ENCODE measurements at regions not wholly inside any gene's neighbourhood (a gene's known extent, or its start where the extent isn't known, plus 50 kb on each side); places are given as distances from the start of the nearest gene placed in this dataset.

DNA sequence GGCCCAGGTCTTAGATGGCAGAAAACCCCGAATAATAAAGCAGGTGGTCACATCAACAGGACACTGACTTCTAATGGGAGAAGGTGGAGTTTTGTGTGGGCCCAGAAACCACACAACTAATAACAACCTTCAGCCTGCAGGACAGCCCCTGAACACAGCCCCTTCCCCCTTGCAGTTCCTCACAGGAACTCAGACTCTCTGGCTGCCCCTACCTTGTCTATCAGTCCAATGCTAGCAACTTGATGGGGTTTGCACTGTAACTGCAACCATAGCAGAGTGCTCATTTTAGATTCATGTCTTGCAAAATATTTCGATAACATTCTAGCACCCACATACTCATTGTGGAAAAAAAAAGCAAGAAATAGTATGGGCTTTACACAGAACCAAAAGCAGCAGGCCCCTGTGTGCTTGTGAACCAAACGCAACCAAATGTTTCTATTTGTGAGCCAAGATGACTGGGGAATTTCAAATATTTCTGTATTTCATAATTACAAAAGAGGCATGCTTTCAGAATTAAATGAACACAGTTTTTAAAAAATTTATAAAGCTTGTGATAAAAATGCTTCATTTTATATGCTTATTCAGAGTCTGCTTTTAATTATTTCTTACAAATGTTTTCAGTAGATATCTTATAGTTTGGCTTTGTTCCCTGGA, 62.7 kb upstream of the PDE4D start:
- H3K27me3 ChIP-seq (ENCODE audit: control insufficient read depth, insufficient read depth, low read length) = peaks cover 2% of the 10 kb centered on the region
- no peak overlapping the region for H2BK20ac ChIP-seq (ENCODE audit: low read depth, low read length)
- H3K4me1 ChIP-seq (ENCODE audit: control insufficient read depth, insufficient read depth, low read length) = no peaks in the 10 kb centered on the region
- H2BK15ac ChIP-seq (ENCODE audit: low read depth, low read length) = no peak overlapping the region
- H3K4me3 ChIP-seq (ENCODE audit: insufficient read depth, low read depth, low read length) = no peak overlapping the region
- no peak overlapping the region for H3K23ac ChIP-seq (ENCODE audit: low read depth, low read length)
- H3K56ac ChIP-seq (ENCODE audit: extremely low read depth, insufficient read depth, low read length) = no peak overlapping the region
- dilution Hi-C loops (cut with HindIII; ENCODE audit: low sequenced_read_pairs, unreplicated experiment) (no loop called here), intact Hi-C loops (cut with micrococcal nuclease) (no loop called here), in situ Hi-C loops (cut with MboI; ENCODE audit: low sequenced_read_pairs) (no loop called here)
- no peaks in the 10 kb centered on the region for H3K9me1 ChIP-seq (ENCODE audit: insufficient read depth, low read length)
- WGBS, 2 experiments (ENCODE audit: extremely low coverage in 2 of 2, insufficient read length in 1 of 2) = no CpG with 5 or more reads among the region's 3 CpGs
- H3K4me2 ChIP-seq (ENCODE audit: low read depth, low read length) = no peak overlapping the region
- no peak overlapping the region for H2AFZ ChIP-seq (replicated peaks; ENCODE audit: low read length, poor library complexity)
- no TSS peak for BruUV-seq (replicated peaks)
- H3K79me1 ChIP-seq (ENCODE audit: low read depth in 1 of 2, low read length in 2 of 2) = no peaks in the 10 kb centered on the region
- H4K5ac ChIP-seq (ENCODE audit: low read depth, low read length) = no peak overlapping the region
- H3K14ac ChIP-seq (replicated peaks; ENCODE audit: low read depth, low read length) = no peak overlapping the region
- CTCF ChIA-PET = no interaction called here
- H2AK9ac ChIP-seq (replicated peaks; ENCODE audit: low read depth, low read length, poor library complexity) = no peak overlapping the region
- H3K36me3 ChIP-seq (ENCODE audit: control insufficient read depth, insufficient read depth, low read length) = no peaks in the 10 kb centered on the region
- no peak overlapping the region for H2BK5ac ChIP-seq (ENCODE audit: low read depth, low read length, poor library complexity, severe bottlenecking)
- no peaks in the 10 kb centered on the region for H4K20me1 ChIP-seq (ENCODE audit: insufficient read depth, low read length)
- H3K9ac ChIP-seq (ENCODE audit: low read depth, low read length) = no peak overlapping the region
- H3K9me3 ChIP-seq (ENCODE audit: control insufficient read depth, insufficient read depth, low read length) = no peaks in the 10 kb centered on the region
- DNase-seq = no peak
- no peak overlapping the region for H2AK5ac ChIP-seq (ENCODE audit: low read depth, low read length)
- POLR2A ChIA-PET (ENCODE audit: unreplicated experiment) = no interaction called here
- H2BK120ac ChIP-seq (ENCODE audit: low read depth, low read length) = no peak overlapping the region
- H3K27ac ChIP-seq (ENCODE audit: insufficient read depth, low read length) = no peak overlapping the region
- no peak overlapping the region for H4K91ac ChIP-seq (ENCODE audit: insufficient read depth, low read depth, low read length)
- H3K4ac ChIP-seq (ENCODE audit: low read depth, low read length) = no peak overlapping the region
- no peak for ATAC-seq (ENCODE audit: low read depth)
- H3K18ac ChIP-seq (ENCODE audit: low read depth, low read length) = no peak overlapping the region
- TF ChIP-seq RCOR1 (IDR thresholded peaks at IDR 0.05; ENCODE audit: insufficient replicate concordance, low read length) (no peak), CHD1 (IDR thresholded peaks at IDR 0.05; ENCODE audit: low read depth, low read length) (no peak), CEBPB (IDR thresholded peaks at IDR 0.05; ENCODE audit: low read depth, low read length) (no peak)
- H4K8ac ChIP-seq (ENCODE audit: low read depth in 2 of 2, low read length in 2 of 2) = no peak overlapping the region
